COLO668 (cell line): ENCODE measurements at regions not wholly inside any gene's neighbourhood (a gene's known extent, or its start where the extent isn't known, plus 50 kb on each side); places are given as distances from the start of the nearest gene placed in this dataset.
"Not testable (repeated sequence)": the region's sequence is repeated elsewhere in the genome, so short reads cannot be mapped to it uniquely, and the experiment has no call there.

Source experiments
- DNase-seq: peaks from one replicate; lab custom pipeline; 2025; ENCODE audit not compliant: unreplicated experiment; lab: John Stamatoyannopoulos, UW

DNA sequence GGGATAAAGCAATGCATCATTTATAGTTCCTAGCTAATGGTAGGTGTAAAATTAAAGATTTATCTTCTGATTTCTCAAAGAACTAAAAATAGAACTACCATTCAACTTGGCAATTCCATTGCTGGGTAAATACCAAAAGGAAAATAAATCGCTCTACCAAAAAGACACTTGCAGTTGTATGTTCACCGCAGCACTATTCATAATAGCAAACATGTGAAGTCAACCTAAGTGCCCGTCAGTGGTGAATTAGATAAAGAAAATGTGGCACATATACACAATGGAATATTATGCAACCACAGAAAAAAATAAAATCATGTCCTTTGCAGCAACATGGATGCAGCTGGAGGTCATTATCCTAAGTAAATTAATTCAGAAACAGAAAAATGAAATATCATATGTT, 192.8 kb upstream of the ADRA1D start:
- DNase-seq: no peak

DNA sequence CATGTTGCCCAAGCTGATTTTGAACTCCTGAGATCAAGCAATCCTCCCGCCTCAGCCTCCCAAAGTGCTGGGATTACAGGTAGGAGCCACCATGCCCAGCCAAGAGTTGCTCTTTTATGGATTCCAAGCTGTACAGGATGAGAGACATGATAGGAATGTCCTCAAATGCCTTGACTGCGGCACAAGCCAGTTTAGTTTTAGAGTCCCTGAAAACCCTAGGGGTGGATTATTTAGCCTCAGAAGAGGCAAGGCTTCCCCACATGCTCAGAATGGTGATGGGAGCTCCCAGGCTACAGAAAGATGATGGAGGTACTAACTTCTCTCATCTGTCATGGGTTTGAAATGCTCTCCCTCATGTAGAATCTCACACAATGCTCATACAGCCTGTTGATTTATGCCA, 192.1 kb upstream of the ADRA1D start:
- DNase-seq: no peak

DNA sequence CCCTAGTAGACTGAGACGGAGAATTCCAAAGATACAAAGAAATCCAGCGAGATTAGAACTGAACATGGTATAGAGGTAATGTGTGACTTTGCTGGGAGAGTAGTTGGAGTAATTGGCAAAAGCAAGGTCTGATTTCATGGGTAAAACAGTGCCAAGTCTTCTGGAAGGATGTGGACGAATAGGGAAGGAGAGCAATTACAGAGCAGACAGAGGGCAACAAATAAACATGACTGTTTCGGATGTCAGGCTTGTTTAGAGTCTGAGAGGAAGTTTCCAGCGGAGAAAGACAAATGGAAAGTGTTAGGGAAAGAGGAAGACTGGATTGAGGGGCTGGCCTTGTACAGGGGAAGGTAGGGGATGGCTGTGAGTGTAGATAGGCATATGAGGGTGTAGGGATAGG, 190.4 kb upstream of the ADRA1D start:
- DNase-seq: no peak

DNA sequence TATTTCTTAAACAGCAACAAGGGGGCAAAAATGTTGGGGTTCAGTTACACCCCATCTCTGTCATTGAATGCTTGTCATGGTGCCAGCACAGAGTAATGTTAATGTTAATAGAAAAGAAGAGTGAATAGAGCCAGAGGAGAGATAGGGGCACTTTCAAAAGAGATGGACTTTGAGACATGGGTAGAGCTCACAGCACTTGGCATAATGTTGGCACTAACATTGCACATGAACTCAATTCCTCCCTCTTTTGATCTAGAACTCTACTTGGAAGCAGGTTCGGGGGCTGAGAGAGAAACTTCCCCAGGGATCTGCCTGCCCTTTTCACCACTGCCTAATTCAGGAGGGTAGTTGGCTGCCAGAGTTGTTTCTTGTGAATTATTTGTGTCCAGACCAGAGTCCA, 188.0 kb upstream of the ADRA1D start:
- DNase-seq: no peak

DNA sequence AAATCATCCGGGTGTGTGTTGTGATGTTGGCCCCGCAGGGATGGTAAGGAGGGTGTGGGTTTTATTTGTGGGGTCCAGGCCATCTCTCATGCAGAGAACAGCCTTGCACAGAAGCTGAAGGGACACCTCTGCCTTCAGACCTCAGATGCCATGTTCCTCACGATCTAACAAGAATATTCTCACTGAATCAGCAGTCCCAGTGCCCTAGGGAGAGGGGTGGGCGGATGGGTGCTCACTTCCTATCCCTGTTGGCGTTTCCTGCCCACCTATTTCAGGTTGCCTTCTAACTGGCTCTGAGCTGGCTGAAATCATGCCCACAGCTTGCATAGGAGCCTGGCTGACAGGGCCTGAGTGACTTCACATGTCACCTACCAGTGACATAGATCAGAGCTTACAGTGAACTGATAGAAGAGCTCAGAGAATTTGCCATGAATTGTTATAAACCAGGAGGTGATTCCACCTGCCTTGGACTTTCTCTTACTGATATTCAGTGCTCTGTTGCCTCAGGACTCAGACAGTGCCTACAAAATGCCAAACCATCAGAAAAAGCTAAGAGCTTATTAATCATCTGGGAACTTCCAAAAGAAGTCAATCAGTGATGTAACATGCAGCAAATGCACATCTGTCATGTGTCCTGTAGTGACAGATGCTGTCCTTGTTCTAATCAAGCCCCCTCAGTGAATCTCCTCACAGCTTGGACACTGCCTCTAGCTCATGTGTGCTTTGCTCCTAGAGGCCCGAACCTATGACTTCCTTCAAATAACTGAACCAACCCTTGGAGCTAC, 186.8 kb upstream of the ADRA1D start:
- DNase-seq: no peak

DNA sequence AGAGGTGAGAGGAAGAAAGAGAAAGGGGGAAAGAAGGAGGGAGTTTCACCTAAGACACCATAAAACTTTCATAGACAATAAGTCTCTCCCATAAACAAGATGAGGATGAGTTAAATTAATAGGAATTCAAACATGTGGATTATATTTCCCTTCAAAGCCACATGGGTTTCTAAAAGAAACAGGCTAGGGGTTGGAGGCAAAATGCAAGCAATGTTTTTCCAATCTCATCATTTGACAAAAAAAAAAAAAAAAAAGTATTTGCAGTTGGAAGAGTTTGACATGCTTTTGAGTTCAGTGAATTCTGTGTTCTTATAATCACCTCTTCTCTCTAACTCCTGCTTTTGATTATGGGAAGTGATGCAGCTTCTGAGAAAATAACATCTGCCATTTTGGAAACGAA, 186.1 kb upstream of the ADRA1D start:
- DNase-seq: no peak

DNA sequence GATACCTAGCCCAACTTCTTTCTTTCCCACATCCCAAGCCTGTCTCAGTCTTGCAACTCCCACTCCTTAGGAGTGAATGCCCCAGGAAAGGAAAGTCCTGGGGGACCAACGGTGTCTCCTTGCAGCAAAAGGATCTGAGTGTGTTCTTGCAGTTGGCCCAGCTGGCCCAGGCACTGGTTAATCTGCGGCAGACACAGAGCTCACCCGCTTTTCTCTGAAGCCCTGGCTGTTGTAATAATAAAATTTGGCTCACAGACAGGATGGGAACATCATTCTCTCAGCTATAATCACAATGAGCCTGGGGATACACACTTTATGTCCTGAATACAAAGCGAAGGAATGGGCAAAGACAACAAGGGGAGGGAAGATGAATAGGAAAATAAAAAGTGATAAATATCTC, 185.6 kb upstream of the ADRA1D start:
- DNase-seq: no peak

DNA sequence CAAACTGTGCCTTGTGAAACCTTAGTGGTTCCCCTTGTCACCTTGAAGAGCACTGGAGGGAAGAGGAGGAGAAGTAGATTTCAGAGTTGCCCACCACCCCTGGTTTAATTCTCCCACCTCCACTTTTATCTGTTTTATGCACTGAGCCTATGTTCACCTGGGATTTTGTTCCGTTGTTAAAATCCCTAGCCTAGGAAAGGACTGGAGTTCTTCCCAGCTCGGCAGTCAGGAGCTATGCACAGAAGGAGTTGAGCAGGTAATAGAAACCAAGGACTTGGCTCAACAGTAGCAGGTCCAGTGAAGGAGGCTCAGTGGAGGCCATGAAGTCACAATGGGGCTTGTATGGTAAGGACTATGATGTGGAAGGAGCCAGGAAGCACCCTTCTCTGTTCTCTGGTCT, 182.4 kb upstream of the ADRA1D start:
- no peak for DNase-seq

DNA sequence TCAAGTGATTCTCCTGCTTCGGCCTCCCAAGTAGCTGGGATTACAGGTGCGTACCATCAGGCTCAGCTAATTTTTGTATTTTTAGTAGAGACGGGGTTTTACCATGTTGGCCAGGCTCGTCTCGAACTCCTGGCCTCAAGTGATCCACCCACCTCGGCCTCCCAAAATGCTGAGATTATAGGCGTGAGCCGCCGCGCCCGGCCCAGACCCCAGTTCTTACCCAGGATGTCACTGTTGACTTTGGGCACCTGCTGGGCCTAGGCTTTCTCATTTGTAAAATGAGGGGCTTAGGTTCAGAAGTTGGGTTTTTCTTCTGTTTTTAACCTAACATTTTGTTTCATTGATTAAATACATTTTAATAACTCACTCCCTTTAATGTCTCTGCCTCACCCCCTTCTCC, 181.7 kb upstream of the ADRA1D start:
- not testable (repeated sequence) for DNase-seq

DNA sequence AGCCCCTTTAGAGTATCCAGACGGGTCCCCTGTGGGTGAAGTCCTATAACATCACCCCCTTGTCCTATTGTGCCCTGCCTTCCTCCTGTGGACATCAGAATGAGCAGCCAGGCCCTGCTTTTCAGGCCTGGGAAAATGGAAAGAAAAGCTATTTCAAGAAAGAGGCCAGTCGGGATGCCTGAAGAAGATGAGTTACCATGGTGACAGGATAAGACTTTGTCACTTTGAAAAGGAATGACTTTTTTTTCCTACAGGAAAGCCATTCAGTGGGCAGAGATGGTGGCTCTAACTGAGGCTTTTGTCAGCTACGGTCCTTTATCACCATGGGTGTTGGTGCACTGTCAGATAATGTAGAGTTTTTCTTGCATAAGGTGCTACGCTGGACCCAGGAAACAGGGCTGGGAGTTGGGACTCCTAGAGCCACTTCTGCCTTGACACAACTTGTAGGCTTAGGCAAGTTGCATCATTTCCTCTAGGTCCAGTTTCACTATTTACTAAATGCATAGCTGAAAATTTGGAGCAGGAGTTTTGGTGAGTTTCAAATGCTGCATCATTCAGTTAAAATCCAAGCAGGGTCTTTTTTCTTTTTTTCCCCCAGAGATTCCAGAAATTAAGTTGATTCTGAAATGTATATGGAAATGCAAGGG, 179.0 kb upstream of the ADRA1D start:
- no peak for DNase-seq

DNA sequence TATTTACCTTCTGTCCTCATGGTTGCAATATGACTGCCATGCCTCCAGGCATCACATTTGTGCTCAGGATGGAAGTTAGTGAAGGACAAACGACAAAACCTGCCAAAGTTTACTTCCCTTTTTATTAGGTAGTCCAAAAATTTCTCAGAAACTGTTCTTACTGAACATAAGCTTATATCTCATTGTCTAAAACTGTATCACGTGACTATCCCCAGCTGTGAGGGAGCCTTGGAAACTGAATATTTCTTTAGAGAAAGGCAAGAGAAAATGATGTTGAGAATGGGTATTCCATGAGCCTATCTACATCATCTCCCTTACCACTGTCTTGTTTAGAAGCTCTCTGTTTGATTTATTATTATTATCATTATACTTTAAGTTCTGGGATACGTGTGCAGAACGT, 169.1 kb upstream of the ADRA1D start:
- no peak for DNase-seq

DNA sequence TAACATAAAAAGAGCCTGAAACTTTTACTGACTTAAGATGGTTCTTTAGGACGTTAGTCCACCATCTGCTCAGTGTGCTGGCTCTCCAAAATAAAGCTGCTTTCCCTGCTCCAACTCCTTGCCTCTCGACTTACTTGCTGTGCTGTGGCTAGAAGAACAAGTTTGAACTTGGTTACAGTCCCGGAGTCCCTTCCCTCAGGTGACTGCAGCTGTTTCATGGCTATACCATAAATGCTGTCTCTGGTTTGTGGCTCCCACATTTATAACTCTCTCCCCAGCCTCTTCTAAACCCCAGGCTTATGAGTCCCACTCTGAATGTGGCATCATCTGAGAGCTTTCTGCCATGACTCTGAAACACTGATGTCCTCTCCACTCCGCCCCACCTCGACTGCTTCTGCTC, 166.2 kb upstream of the ADRA1D start:
- no peak for DNase-seq

DNA sequence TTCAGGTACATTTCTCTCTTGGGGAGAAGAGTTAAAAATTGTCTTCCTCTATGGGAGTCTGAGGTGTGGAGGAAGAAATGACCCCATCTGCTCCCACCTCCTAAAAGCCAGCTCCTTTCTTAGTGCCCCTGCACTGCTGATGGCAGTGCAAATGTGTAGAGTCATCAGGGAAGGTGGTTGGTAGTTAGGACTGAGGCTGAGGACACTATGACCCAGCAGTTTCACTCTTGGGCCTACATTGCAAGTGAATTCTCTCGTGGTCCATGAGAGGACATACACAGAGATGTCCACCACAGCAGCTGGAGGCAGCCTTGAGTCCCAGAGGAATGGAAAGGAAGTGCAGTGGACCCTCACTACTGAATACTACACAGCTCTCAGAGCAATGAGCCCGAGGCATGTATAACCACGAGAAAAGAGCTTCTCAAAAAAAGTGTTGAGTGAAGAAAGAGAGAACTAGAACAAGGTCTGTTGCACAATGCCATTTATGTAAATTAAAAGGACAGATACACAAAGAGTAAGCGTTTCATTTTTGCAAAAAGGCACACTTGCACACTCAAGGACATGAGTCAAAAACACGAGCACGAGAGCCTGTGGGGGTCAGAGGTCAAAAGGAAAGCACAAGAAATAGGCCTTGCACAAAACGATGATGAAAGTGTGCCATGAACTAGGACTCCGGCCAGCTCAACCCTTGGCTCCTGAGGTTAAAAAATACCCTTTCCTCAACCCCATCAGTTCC, 164.4 kb upstream of the ADRA1D start:
- no peak for DNase-seq

DNA sequence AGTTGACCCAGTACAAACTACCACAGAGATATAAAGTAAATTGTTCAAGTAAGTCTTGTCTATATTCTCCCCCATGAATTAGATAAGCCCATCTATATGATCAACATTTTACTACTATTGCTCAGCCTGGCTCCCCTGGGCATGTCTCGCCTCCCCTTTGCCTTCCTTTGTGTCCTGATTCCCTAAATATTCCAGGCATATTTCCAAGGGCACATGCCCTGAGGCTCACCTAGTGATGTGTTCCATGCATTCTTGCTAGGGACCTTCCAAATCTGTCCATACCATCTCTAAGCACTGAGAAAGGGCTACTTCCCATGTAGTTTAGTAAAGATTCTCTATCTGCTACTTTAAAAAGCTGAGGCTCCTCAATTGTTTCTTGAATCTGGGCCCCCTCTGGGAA, 163.1 kb upstream of the ADRA1D start:
- DNase-seq: no peak

DNA sequence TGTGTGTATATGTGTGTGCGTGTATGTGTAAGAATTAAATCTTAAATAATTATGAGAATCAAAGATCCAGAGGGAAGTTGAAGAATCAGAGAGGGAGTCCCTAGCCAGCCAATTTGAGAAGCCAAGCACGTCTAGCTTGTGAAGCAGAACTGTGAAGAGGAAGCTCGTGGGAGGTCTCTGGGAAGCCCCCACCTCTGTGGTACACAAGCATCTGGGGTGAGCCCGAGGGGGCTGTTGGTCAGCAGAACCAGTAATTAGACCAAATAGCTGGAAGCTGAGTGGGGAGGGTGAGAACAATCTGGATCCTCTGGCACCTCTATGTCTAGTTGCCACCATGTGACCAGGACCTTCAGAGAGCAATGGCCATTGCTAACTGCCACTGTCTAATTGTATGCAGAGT, 162.7 kb upstream of the ADRA1D start:
- DNase-seq: no peak

DNA sequence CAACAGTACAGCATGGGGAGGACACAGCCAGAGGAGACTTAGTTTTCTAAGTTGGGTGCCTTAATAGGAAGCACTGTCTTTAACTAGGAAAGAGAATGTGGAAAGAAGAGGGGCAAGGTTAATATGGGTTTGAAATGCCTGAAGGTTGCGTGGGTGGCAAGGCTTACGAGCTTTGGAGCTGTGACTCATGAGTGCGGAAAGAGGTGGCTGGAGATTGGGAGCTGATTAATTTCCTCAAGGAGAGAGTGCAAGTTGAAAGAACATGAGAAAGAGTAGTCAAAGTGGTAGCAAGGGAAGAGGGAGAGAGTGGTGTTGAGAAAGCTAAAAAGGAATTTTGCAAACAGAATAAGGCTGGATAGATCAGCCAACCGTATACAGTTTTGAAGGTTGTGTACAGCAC, 157.5 kb upstream of the ADRA1D start:
- no peak for DNase-seq

DNA sequence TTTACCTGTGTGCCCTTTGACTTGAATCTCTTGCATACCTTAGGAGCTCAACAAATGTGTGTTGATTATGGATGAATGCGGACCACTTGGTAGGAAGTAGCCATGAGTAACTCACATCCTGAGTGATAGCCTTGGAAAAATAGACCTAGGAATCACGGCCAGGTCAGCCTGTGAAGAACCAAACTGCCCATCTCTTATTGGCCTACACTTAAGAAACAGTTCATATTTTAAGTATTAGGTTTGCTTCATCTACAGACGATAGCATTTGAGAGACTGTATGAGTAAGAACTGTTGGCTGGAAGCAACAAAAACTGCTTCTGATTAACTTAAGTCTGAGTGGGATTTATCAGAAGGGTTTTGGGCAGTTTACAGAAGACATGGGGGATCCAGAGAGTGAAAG, 152.5 kb upstream of the ADRA1D start:
- no peak for DNase-seq

DNA sequence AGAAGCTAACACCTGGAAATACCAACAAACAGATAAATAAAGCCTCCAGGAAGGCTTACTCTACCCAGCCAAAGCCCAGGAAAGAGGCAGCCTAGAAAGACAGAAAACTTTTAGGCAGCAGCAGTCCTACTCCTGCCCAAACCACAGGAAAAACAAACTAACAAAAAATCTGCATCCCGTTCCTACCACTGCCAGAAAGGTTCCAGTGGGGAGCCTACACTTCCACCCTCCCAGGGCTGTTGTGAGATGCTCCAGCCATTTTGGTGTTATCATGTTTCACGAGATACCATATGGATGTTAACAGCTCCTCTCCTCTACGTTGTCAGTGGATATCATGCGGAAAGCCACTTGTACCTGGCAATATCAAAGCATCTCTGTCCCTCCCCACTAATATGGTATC, 135.9 kb upstream of the ADRA1D start:
- DNase-seq: no peak

DNA sequence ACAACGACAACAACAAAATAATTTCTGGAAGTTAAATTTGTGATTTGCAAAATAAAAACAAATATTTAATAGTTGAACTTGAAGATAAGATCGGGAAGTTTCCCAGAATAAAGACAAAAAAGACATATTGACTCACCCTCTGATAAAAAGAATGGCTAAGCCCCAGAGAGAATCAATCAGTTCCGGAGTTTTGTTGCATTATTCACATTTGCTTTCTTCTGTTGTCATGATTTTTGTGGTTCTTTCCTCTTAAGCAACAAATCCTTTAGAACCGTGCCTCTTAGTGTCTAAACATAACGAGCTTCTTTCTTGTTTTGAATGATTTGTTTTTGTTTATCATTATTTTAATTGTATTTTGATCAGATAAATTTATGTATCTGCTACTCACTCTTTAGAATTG, 134.9 kb upstream of the ADRA1D start:
- DNase-seq: no peak

DNA sequence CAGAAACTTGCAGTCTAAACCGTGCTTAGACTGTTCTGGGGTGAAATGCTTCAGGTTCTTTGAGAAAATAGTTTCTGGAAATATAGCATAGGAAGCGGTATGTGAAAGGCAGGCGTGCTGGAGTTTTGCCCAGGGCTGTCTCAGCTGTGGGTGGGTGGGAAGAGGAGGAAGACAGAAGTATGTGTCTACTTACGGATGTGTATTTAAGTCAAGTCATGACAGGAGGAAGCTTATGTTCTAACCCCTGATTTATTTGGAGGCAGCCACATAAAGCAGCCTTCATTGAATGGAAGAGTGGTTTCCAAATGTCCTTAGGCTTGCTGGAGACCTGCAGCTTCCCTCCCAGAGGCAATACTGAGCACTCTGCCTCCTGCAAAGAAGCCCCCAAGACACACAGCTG, 126.8 kb upstream of the ADRA1D start:
- no peak for DNase-seq

DNA sequence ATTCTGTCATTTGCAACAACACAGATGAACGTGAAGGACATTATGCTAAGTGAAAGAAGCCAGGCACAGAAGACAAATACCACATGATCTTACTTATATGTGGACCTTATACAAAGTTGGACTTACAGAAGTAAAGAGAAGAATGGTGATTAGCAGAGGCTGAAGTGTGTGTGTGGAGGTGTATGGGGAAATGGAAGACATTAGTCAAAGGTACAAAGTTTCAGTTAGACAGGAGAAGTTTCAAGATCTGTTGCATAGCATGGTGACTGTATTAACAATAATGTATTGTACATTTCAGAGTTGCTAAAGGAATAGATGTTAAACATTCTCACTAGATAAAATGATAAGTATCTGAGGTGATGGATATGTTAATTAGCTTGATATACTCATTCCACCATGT, 124.4 kb upstream of the ADRA1D start:
- DNase-seq: no peak

DNA sequence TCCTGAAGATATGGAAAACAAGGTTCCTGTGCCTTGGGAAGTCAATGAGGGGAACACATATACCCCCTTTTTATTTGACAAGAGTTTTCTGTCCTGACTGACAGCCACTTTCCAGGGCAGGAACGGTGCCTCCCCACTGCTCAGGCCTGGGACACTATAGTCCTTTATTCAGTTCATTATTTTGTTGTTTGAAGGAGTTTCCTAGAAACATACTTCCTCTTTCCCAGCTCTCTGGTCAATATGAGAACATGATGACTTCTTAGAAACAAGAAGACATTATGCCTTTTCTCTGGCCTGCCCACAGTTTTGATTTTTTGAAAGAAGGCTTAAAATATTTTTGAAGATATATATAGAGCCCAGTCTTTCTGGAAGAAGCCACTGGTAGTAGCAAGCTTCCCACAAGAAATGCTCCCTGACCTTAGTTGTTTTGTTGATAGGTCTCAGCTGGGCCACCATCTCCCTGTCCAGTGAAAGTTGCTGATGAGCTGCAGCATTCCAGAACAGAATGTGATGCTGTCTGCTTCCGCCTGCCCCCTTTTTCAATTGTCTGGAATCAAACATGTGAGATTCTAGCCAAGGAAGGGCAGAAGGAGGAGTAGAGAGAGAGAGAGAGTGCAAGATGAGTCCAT, 122.7 kb upstream of the ADRA1D start:
- no peak for DNase-seq
